ENCODE measurements at regions not wholly inside any gene's neighbourhood (a gene's known extent, or its start where the extent isn't known, plus 50 kb on each side); places are given as distances from the start of the nearest gene placed in this dataset.

DNA sequence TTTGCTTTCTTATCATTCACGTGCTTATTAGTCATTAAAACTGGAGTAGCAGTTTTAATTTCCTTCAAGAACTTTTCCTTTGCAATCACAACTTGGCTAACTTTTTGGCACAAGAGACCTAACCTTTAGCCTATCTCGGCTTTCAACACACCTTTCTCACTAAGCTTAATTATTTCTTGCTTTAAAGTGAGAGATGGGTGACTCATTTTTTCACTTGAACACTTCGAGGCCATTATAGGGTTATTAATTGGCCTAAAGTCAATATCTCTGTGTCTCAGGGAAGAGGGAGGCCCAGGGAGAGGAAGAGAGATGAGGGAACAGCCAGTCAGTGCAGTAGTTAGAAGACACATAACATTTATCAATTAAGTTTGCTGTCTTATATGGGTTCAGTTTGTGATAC is 289.8 kb downstream of the RBM43 start:
- TF ChIP-seq CREB1 (IDR thresholded peaks at IDR 0.05; ENCODE audit: low read depth) (no peak), FOXM1 (IDR thresholded peaks at IDR 0.05; ENCODE audit: borderline replicate concordance, low read depth) (no peak), TEAD4 (IDR thresholded peaks at IDR 0.05) (no peak)
- TF ChIP-seq, protein P1, sequence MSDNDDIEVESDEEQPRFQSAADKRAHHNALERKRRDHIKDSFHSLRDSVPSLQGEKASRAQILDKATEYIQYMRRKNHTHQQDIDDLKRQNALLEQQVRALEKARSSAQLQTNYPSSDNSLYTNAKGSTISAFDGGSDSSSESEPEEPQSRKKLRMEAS (IDR thresholded peaks at IDR 0.05), result no peak

DNA sequence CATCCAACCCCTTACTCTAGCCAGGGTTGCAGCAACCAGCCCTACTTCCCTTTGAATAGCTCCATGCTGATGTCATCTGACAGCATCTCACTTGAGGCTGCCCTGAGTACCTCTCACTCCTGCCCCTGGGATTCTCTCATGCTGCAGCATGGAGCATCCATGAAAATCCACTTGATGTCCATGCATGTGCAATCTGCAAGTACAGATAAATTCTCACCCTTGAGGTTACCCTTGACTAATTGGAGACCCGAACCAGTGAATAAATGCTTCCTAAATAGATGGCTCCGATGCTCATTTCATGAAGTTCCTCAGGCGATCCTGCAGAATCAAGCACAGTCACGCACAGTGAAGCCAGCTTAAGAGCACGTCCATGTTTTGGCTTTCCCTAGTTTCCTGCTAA is 298.3 kb downstream of the RBM43 start:
- TF ChIP-seq, protein P2, sequence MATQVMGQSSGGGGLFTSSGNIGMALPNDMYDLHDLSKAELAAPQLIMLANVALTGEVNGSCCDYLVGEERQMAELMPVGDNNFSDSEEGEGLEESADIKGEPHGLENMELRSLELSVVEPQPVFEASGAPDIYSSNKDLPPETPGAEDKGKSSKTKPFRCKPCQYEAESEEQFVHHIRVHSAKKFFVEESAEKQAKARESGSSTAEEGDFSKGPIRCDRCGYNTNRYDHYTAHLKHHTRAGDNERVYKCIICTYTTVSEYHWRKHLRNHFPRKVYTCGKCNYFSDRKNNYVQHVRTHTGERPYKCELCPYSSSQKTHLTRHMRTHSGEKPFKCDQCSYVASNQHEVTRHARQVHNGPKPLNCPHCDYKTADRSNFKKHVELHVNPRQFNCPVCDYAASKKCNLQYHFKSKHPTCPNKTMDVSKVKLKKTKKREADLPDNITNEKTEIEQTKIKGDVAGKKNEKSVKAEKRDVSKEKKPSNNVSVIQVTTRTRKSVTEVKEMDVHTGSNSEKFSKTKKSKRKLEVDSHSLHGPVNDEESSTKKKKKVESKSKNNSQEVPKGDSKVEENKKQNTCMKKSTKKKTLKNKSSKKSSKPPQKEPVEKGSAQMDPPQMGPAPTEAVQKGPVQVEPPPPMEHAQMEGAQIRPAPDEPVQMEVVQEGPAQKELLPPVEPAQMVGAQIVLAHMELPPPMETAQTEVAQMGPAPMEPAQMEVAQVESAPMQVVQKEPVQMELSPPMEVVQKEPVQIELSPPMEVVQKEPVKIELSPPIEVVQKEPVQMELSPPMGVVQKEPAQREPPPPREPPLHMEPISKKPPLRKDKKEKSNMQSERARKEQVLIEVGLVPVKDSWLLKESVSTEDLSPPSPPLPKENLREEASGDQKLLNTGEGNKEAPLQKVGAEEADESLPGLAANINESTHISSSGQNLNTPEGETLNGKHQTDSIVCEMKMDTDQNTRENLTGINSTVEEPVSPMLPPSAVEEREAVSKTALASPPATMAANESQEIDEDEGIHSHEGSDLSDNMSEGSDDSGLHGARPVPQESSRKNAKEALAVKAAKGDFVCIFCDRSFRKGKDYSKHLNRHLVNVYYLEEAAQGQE (IDR thresholded peaks at IDR 0.05; ENCODE audit: low read depth), result no peak
- TF ChIP-seq, protein P1 (IDR thresholded peaks at IDR 0.05), result no peak
- no peak for TF ChIP-seq TEAD4 (IDR thresholded peaks at IDR 0.05)
- TF ChIP-seq ZBTB7A (IDR thresholded peaks at IDR 0.05; ENCODE audit: low read depth), result no peak
- no peak for TF ChIP-seq CEBPB (IDR thresholded peaks at IDR 0.05)
- TF ChIP-seq, protein P3, sequence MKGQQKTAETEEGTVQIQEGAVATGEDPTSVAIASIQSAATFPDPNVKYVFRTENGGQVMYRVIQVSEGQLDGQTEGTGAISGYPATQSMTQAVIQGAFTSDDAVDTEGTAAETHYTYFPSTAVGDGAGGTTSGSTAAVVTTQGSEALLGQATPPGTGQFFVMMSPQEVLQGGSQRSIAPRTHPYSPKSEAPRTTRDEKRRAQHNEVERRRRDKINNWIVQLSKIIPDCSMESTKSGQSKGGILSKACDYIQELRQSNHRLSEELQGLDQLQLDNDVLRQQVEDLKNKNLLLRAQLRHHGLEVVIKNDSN (IDR thresholded peaks at IDR 0.05), result no peak
- TF ChIP-seq TAF1 (IDR thresholded peaks at IDR 0.05; ENCODE audit: low read depth), result no peak

DNA sequence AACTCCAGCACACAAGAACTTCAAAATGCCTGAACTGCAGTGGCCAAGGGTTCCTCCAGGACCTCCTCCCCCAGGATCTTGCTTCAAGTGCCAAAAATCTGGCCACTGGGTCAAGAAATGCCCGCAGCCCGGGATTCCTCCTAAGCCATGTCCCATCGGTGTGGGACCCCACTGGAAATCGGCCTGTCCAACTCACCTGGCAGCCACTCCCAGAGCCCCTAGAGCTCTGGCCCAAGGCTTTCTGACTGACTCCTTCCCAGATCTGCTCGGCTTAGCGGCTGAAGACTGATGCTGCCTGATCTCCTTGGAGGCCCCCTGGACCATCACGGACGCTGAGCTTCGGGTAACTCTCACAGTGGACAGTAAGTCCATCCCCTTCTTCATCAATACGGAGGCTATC is 306.4 kb downstream of the RBM43 start:
- TF ChIP-seq TAF1 (IDR thresholded peaks at IDR 0.05; ENCODE audit: low read depth), result no peak

DNA sequence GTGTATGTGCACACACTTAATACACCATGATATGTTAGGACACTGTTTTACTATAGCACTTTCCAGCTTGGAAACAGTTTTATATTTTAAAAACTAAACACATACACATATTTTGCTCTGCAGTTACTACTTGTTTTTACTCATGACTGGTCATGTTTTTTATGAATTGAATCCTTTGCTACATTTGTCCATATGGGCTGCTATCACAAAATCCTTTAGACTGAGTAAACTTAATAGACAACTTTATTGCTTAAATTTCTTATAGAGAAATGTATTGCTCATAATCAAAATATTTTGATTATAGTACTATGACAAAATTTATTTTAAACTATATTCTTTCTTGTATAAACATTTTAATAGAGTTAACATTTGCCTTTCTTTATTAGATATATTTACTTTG is 314.8 kb downstream of the RBM43 start:
- TF ChIP-seq NFIC (IDR thresholded peaks at IDR 0.05) (no peak), EGR1 (IDR thresholded peaks at IDR 0.05) (no peak), TCF12 (IDR thresholded peaks at IDR 0.05; ENCODE audit: low read depth) (no peak), CREB1 (IDR thresholded peaks at IDR 0.05; ENCODE audit: low read depth) (no peak), ZBTB7A (IDR thresholded peaks at IDR 0.05; ENCODE audit: low read depth) (no peak), RAD21 (IDR thresholded peaks at IDR 0.05; ENCODE audit: low read depth) (no peak), EP300 (IDR thresholded peaks at IDR 0.05; ENCODE audit: borderline replicate concordance) (no peak), YY1 (IDR thresholded peaks at IDR 0.05; ENCODE audit: low read depth) (no peak), TEAD4 (IDR thresholded peaks at IDR 0.05) (no peak), CEBPB (IDR thresholded peaks at IDR 0.05) (no peak)

DNA sequence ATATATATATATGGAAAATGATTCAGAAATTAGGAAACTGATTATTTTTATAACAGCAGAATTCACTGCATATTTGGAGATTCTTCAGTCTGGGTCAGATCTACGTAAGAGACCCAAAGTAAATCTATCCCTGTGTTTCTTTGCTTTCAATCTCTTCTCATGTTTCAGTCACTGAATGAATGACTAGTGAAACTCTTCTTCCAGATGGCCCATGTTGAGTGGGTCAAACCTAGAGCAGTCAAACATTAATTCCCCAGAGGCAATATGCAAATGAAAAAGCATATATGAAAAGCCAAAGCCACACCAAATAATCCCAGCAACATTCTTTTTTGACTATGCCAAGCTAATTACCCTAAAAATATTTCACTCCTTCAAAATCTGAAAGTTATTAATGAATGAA is 317.3 kb downstream of the RBM43 start:
- TF ChIP-seq TCF12 (IDR thresholded peaks at IDR 0.05; ENCODE audit: low read depth), result no peak
- TF ChIP-seq RAD21 (IDR thresholded peaks at IDR 0.05; ENCODE audit: low read depth), result no peak
- no peak for TF ChIP-seq EP300 (IDR thresholded peaks at IDR 0.05; ENCODE audit: borderline replicate concordance)

DNA sequence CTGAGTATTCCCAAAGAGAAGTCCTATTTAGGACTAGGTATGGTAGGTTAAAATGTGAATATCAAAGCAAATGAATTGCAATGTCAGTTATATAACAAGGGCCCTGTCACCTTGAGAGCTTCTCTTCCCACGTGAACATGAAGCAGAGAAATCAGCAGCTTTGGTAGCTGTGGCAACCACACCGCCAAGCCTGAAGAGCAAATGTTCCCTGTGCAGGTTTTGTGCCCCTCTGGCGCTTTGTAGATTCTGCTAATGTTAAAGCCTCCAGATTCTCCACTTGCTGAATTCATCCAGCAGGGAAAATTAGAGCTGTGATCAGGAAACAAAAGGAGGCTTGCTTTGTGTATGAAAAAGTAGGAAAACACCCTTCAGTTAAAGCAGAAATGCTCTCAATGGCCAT is 322.6 kb downstream of the RBM43 start:
- TF ChIP-seq EP300 (IDR thresholded peaks at IDR 0.05; ENCODE audit: borderline replicate concordance), result no peak
- no peak for TF ChIP-seq CEBPB (IDR thresholded peaks at IDR 0.05)
- TF ChIP-seq EGR1 (IDR thresholded peaks at IDR 0.05), result no peak
- TF ChIP-seq TAF1 (IDR thresholded peaks at IDR 0.05; ENCODE audit: low read depth), result no peak
- TF ChIP-seq, protein P2 (IDR thresholded peaks at IDR 0.05; ENCODE audit: low read depth), result no peak
- TF ChIP-seq, protein P1 (IDR thresholded peaks at IDR 0.05), result no peak
- no peak for TF ChIP-seq TCF12 (IDR thresholded peaks at IDR 0.05; ENCODE audit: low read depth)
- TF ChIP-seq TEAD4 (IDR thresholded peaks at IDR 0.05), result no peak
- TF ChIP-seq, protein P3 (IDR thresholded peaks at IDR 0.05), result no peak
- TF ChIP-seq NFIC (IDR thresholded peaks at IDR 0.05), result no peak
- TF ChIP-seq ZBTB7A (IDR thresholded peaks at IDR 0.05; ENCODE audit: low read depth), result no peak
- no peak for TF ChIP-seq YY1 (IDR thresholded peaks at IDR 0.05; ENCODE audit: low read depth)
- TF ChIP-seq CREB1 (IDR thresholded peaks at IDR 0.05; ENCODE audit: low read depth), result no peak
- TF ChIP-seq RAD21 (IDR thresholded peaks at IDR 0.05; ENCODE audit: low read depth), result no peak
- TF ChIP-seq FOXM1 (IDR thresholded peaks at IDR 0.05; ENCODE audit: borderline replicate concordance, low read depth), result no peak

DNA sequence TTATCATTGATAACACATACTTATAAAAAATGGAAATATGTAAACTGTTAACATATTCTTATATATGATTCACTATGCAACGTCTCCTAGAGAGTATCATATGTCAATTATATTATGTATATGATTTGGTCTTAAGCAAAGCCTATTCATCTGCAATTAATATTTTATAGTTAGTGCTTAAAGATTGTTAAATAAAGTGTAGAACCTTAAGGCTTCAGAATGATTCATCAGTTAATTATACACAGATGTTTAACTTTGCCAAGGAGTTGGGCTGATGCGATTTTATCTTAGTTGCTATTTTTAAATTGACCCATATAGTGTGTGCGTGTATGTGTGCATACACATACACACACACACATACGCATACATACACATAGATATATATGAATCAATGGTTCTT is 323.1 kb downstream of the RBM43 start:
- TF ChIP-seq FOXM1 (IDR thresholded peaks at IDR 0.05; ENCODE audit: borderline replicate concordance, low read depth) (no peak), CEBPB (IDR thresholded peaks at IDR 0.05) (no peak), TAF1 (IDR thresholded peaks at IDR 0.05; ENCODE audit: low read depth) (no peak), TCF12 (IDR thresholded peaks at IDR 0.05; ENCODE audit: low read depth) (no peak), YY1 (IDR thresholded peaks at IDR 0.05; ENCODE audit: low read depth) (no peak), NFIC (IDR thresholded peaks at IDR 0.05) (no peak), CREB1 (IDR thresholded peaks at IDR 0.05; ENCODE audit: low read depth) (no peak), TEAD4 (IDR thresholded peaks at IDR 0.05) (no peak), ZBTB7A (IDR thresholded peaks at IDR 0.05; ENCODE audit: low read depth) (no peak), RAD21 (IDR thresholded peaks at IDR 0.05; ENCODE audit: low read depth) (no peak), EP300 (IDR thresholded peaks at IDR 0.05; ENCODE audit: borderline replicate concordance) (no peak), EGR1 (IDR thresholded peaks at IDR 0.05) (no peak)
- TF ChIP-seq, protein P2 (IDR thresholded peaks at IDR 0.05; ENCODE audit: low read depth), result no peak
- TF ChIP-seq, protein P1 (IDR thresholded peaks at IDR 0.05), result no peak
- TF ChIP-seq, protein P3 (IDR thresholded peaks at IDR 0.05), result no peak
